ENCODE measurements at regions not wholly inside any gene's neighbourhood (a gene's known extent, or its start where the extent isn't known, plus 50 kb on each side); places are given as distances from the start of the nearest gene placed in this dataset.

DNA sequence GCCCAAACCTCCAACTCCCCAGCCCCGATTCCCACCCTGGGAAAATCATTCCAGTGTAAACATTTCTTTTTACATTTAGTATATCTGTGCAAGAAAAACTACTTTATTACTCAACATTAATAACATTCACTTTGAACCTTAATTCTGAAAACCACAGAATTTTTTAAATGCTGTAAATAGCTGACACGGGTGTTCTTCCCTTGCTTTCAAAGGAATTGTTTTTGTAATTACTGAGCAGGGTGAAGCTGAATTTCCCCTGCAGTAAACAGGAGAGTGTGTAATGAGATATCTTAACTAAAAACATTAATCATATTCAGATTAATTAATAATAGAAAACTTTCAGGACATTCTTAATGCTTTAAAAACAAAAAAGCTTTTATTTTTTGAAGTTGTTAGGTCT lies 99.3 kb upstream of the CITED2 start:
- Histone ChIP-seq H3K4me3 (ENCODE audit: low read depth, low read length) (no peak overlapping the region), H3K27me3 (ENCODE audit: control insufficient read depth, insufficient read depth, low read length) (no peaks in the 10 kb centered on the region), H3K36me3 (ENCODE audit: control insufficient read depth, insufficient read depth, low read length) (no peaks in the 10 kb centered on the region)
- TF ChIP-seq, protein P1, sequence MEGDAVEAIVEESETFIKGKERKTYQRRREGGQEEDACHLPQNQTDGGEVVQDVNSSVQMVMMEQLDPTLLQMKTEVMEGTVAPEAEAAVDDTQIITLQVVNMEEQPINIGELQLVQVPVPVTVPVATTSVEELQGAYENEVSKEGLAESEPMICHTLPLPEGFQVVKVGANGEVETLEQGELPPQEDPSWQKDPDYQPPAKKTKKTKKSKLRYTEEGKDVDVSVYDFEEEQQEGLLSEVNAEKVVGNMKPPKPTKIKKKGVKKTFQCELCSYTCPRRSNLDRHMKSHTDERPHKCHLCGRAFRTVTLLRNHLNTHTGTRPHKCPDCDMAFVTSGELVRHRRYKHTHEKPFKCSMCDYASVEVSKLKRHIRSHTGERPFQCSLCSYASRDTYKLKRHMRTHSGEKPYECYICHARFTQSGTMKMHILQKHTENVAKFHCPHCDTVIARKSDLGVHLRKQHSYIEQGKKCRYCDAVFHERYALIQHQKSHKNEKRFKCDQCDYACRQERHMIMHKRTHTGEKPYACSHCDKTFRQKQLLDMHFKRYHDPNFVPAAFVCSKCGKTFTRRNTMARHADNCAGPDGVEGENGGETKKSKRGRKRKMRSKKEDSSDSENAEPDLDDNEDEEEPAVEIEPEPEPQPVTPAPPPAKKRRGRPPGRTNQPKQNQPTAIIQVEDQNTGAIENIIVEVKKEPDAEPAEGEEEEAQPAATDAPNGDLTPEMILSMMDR (IDR thresholded peaks at IDR 0.05; ENCODE audit: insufficient read depth, low read length, severe bottlenecking): no peak
- FAIRE-seq (no peak), DNase-seq (ENCODE audit: low read depth) (no peak)

DNA sequence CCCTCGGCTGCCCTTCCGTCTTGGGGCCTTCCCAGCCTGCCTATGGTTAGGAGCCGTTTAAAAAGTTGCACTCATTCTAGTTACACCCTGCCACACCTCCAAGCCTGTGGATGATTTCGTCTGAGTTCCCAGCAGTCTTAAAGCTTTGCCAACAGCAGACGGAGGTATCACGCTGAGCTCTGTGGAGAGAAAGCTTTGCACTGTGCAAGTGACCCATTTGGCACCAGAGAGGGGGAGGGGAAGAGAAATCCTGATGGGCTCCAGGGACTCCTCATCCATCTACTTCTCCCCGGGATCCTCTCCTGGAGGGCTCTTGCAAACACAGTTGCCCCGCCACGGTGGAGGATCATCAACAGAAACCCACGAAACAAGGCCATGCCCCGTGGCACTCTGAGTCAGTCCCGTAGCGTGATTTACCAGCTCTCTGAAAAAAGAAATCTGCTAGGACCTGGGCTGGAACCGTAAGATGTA lies 98.8 kb upstream of the CITED2 start:
- no peak for DNase-seq (ENCODE audit: low read depth)
- TF ChIP-seq, protein P1 (IDR thresholded peaks at IDR 0.05; ENCODE audit: insufficient read depth, low read length, severe bottlenecking): no peak
- no peak for FAIRE-seq
- H3K4me3 ChIP-seq (ENCODE audit: low read depth, low read length): no peak overlapping the region
- no peaks in the 10 kb centered on the region for H3K27me3 ChIP-seq (ENCODE audit: control insufficient read depth, insufficient read depth, low read length)
- no peaks in the 10 kb centered on the region for H3K36me3 ChIP-seq (ENCODE audit: control insufficient read depth, insufficient read depth, low read length)

DNA sequence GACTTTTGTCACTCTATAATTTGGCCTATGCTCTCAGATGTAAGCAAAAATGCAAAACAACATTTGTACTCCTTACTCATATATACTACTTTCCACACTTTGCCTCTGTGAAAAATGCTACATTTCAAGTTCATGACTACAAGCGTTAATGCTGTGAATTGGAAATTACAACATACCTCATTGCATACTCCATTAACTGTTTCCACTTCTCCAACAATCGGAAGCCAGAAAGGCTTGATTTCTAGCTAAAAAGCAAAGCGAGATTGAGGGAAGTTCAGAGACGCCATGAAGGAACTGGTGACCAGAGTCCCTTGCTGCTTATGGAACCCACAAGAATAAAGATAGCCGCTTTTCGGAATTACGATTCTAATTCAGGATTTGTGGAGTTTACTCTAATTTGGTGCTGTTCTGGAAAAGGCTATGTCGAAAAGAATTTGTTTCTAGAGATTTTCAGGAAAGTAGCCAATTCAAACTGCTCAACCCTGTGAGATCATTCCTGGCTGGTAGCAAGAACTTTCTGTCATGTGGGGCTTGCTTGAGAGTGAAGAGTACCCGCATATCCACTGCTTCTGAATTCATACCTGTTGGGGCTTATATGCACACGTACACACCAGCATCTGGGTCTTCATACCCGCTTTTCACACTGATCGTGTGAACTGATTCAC lies 98.0 kb upstream of the CITED2 start:
- Histone ChIP-seq H3K4me3 (ENCODE audit: low read depth, low read length) (no peak overlapping the region), H3K36me3 (ENCODE audit: control insufficient read depth, insufficient read depth, low read length) (no peaks in the 10 kb centered on the region), H3K27me3 (ENCODE audit: control insufficient read depth, insufficient read depth, low read length) (no peaks in the 10 kb centered on the region)
- FAIRE-seq: no peak
- TF ChIP-seq, protein P1 (IDR thresholded peaks at IDR 0.05; ENCODE audit: insufficient read depth, low read length, severe bottlenecking): no peak
- DNase-seq (ENCODE audit: low read depth): no peak

DNA sequence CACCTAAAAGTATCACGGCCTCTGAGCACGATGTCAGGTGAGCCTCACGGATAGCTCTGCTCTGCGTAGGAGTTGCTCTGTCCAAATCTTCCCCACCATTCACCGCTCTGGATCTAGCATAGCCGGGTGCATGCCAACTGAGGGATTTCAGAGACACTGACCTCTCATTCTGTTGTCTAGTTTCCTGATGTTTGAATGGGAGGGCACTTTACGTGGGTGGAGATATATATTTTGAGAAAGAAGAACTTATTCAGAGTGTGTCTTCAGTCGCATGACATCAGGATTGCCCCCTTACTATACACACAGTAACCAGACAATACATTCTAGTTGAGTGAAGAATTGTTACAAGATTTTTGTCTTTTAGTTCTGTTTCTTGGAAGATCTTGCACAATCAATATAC lies 96.5 kb upstream of the CITED2 start:
- DNase-seq (ENCODE audit: low read depth): no peak
- Histone ChIP-seq H3K4me3 (ENCODE audit: low read depth, low read length) (no peak overlapping the region), H3K36me3 (ENCODE audit: control insufficient read depth, insufficient read depth, low read length) (no peaks in the 10 kb centered on the region), H3K27me3 (ENCODE audit: control insufficient read depth, insufficient read depth, low read length) (no peaks in the 10 kb centered on the region)
- TF ChIP-seq, protein P1 (IDR thresholded peaks at IDR 0.05; ENCODE audit: insufficient read depth, low read length, severe bottlenecking): no peak
- no peak for FAIRE-seq

DNA sequence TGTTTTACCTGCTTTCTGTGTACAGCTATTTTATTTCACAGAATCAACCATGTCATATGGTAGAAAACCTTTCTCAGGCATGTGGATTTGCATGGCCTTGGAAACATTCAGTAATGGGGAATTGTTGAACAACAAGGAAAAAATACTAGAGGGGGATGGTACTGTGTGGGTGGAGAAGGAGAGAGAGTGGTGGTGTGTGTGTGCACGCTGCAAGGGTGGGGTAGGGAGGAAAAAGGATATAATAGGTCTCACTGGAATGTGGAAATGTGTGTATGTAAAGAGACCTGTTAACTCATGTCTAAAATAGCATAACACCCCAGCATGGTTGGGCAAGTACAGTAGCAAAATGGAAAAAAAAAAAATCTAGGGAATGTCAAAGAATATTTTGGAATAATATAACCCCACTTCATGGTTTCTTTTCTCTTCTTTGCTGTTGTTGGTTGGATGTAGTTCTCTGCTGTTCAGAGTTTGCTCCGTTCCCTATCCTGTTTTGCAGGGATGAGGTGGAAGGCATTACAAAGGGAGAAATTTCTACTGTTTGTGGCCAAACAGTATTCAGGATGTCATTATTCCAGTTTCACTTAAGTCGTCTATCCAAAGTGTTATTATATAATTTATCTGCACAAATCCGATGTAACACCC lies 93.9 kb upstream of the CITED2 start:
- Histone ChIP-seq H3K27me3 (ENCODE audit: control insufficient read depth, insufficient read depth, low read length) (no peaks in the 10 kb centered on the region), H3K4me3 (ENCODE audit: low read depth, low read length) (no peak overlapping the region), H3K36me3 (ENCODE audit: control insufficient read depth, insufficient read depth, low read length) (no peaks in the 10 kb centered on the region)
- DNase-seq (ENCODE audit: low read depth) (peak; percentile 87), FAIRE-seq (no peak)
- TF ChIP-seq, protein P1 (IDR thresholded peaks at IDR 0.05; ENCODE audit: insufficient read depth, low read length, severe bottlenecking): no peak

Data from bronchial epithelial cell (primary cell).